GM23338 (cell line): ENCODE measurements at regions not wholly inside any gene's neighbourhood (a gene's known extent, or its start where the extent isn't known, plus 50 kb on each side); places are given as distances from the start of the nearest gene placed in this dataset.

Source experiments
- ATAC-seq: fragments of 200-7000 bp; cut with Tn5 transposase; 3 replicates; pipeline ENCODE4 v1.9.1; 2020
- DNase-seq: peaks from one replicate; pipeline ENCODE4 v3.0.0-alpha.2; 2015; ENCODE audit warnings: low spot score
- H2AFZ ChIP-seq: fragments of 200-600 bp; sonication (generic); 2 replicates; pipeline ENCODE4 v1.8.0; 2016; ENCODE audit warnings: antibody characterized with exemption, mild to moderate bottlenecking, moderate library complexity
- H3F3A ChIP-seq: fragments of 200-600 bp; sonication (generic); replicated peaks from 2 replicates; pipeline ENCODE4 v1.8.0; 2017; ENCODE audit warnings: antibody characterized with exemption, mixed run types, low read depth
- H3K27ac ChIP-seq: fragments of 200-600 bp; sonication (generic); 2 replicates; pipeline ENCODE4 v1.6.1; 2016; ENCODE audit warnings: low read depth
- H3K27me3 ChIP-seq: fragments of 200-600 bp; sonication (generic); 2 replicates; pipeline ENCODE4 v1.8.0; 2016; ENCODE audit warnings: mild to moderate bottlenecking, mixed run types, moderate library complexity; ENCODE audit not compliant: insufficient read depth
- H3K36me3 ChIP-seq: fragments of 200-600 bp; sonication (generic); 2 replicates; pipeline ENCODE4 v1.8.0; 2016; ENCODE audit warnings: mild to moderate bottlenecking; ENCODE audit not compliant: insufficient read depth
- H3K4me1 ChIP-seq: fragments of 200-600 bp; sonication (generic); 2 replicates; pipeline ENCODE4 v1.8.0; 2016; ENCODE audit warnings: mild to moderate bottlenecking, moderate library complexity; ENCODE audit not compliant: insufficient read depth
- H3K4me2 ChIP-seq: fragments of 200-600 bp; sonication (generic); 2 replicates; pipeline ENCODE4 v1.7.1; 2017; ENCODE audit warnings: mixed run types
- H3K4me3 ChIP-seq: fragments of 200-600 bp; sonication (generic); 2 replicates; pipeline ENCODE4 v1.6.1; 2016; ENCODE audit warnings: mixed run types
- H3K79me2 ChIP-seq: fragments of 200-600 bp; sonication (generic); replicated peaks from 2 replicates; pipeline ENCODE4 v1.8.0; 2017; ENCODE audit warnings: mild to moderate bottlenecking; ENCODE audit not compliant: insufficient read depth
- H3K9me2 ChIP-seq: fragments of 200-600 bp; sonication (generic); 2 replicates; pipeline ENCODE4 v1.8.0; 2017; ENCODE audit not compliant: insufficient read depth
- H4K20me1 ChIP-seq: fragments of 200-600 bp; sonication (generic); replicated peaks from 2 replicates; pipeline ENCODE4 v1.8.0; 2017; ENCODE audit warnings: mild to moderate bottlenecking; ENCODE audit not compliant: insufficient read depth
- H3K27ac Mint-ChIP-seq: 2 replicates; pipeline ENCODE4 v1.8.0; 2020; ENCODE audit warnings: inconsistent platforms, mild to moderate bottlenecking, moderate library complexity, mixed read lengths
- H3K27me3 Mint-ChIP-seq: 3 replicates; pipeline ENCODE4 v1.8.0; 2022; ENCODE audit warnings: low read depth, mild to moderate bottlenecking, moderate library complexity, mixed read lengths, inconsistent platforms; ENCODE audit not compliant: insufficient read depth, poor library complexity
- H3K36me3 Mint-ChIP-seq: 3 replicates; pipeline ENCODE4 v1.8.0; 2021; ENCODE audit warnings: low read depth, mild to moderate bottlenecking, inconsistent platforms, moderate library complexity, mixed read lengths
- H3K4me1 Mint-ChIP-seq: 3 replicates; pipeline ENCODE4 v1.8.0; 2020; ENCODE audit warnings: mild to moderate bottlenecking, inconsistent platforms, mixed read lengths
- H3K4me3 Mint-ChIP-seq: 3 replicates; pipeline ENCODE4 v1.8.0; 2021; ENCODE audit warnings: moderate library complexity, mild to moderate bottlenecking, inconsistent platforms, mixed read lengths
- H3K9me3 Mint-ChIP-seq: 3 replicates; pipeline ENCODE4 v1.8.0; 2020; ENCODE audit warnings: moderate library complexity, mild to moderate bottlenecking, inconsistent platforms, mixed read lengths
- CREB1 ChIP-seq: fragments of 250-450 bp; sonication (Bioruptor Pico); IDR thresholded peaks from 2 replicates; pipeline ENCODE4 v1.5.0; 2020; ENCODE audit warnings: low read depth, mild to moderate bottlenecking, moderate library complexity
- EZH2 ChIP-seq: fragments of 200-600 bp; sonication (generic); IDR thresholded peaks from one replicate; pipeline ENCODE4 v1.8.0; 2017; ENCODE audit warnings: antibody characterized with exemption, mild to moderate bottlenecking, low read depth; ENCODE audit not compliant: unreplicated experiment
- EZH2phosphoT487 ChIP-seq: fragments of 200-600 bp; sonication (generic); IDR thresholded peaks from one replicate; pipeline ENCODE4 v1.8.1; 2018; ENCODE audit warnings: antibody characterized with exemption; ENCODE audit not compliant: unreplicated experiment
- JUNB ChIP-seq: IDR thresholded peaks from one replicate; pipeline ENCODE4 v1.6.1; 2016; ENCODE audit warnings: antibody characterized with exemption; ENCODE audit not compliant: unreplicated experiment
- NANOG ChIP-seq: IDR thresholded peaks from 2 replicates; pipeline ENCODE4 v1.6.1; 2016; ENCODE audit warnings: antibody characterized with exemption, borderline replicate concordance
- POLR2AphosphoS5 ChIP-seq: IDR thresholded peaks from 2 replicates; pipeline ENCODE4 v1.6.1; 2016; ENCODE audit warnings: antibody characterized with exemption, low read depth
- REST ChIP-seq: IDR thresholded peaks from one replicate; pipeline ENCODE4 v1.6.1; 2018; ENCODE audit warnings: antibody characterized with exemption; ENCODE audit not compliant: unreplicated experiment
- STAT1 ChIP-seq: IDR thresholded peaks from one replicate; pipeline ENCODE4 v1.6.1; 2016; ENCODE audit warnings: antibody characterized with exemption; ENCODE audit not compliant: unreplicated experiment
- ZNF114 ChIP-seq: fragments of 250-450 bp; sonication (Bioruptor Pico); IDR thresholded peaks from 2 replicates; pipeline ENCODE4 v1.5.0; 2020; ENCODE audit warnings: mild to moderate bottlenecking, moderate library complexity

DNA sequence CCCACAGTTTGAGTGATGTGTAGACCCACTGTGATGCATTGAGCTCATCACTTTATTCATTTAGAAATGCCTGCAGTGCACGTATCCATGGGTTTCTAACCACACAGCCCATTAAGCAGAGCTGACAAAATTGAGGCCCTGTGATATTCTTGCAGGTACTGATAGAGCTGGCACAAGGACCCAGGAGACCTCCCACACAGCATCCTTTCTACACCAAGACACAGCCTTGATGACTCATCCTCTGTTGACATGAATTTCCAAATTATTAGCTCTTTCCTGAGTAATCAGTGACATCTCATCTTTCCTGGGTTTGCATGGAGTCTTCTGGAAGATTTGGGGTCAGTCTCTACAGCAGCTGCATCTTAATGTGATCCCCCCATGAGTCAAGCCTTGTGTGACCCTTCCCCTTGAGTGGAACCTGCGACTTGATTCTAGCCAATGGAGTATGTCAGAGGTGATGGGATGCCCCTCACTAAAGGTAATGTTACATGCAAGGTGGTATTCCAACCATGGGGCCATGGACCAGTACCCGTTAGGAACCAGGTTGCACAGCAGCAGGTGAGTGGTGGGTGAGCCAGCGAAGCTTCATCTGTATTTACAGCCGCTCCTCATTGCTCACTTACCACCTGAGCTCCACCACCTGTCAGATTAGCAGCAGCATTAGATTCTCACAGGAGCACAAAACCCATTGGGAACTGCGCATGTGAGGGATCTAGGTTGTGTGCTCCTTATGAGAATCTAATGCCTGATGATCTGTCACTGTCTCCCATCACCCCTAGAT is 181.1 kb upstream of the ARL4C start:
- H3K9me2 ChIP-seq = peaks cover 19% of the 10 kb centered on the region
- TF ChIP-seq CREB1 (CRISPR knock-in tag) (no peak), POLR2AphosphoS5 (no peak), NANOG (no peak), ZNF114 (CRISPR knock-in tag) (no peak), STAT1 (no peak), JUNB (no peak), EZH2 (no peak)
- H3K36me3 Mint-ChIP-seq = peaks cover 16% of the 10 kb centered on the region
- H3K27ac Mint-ChIP-seq = no peak overlapping the region
- H4K20me1 ChIP-seq = no peaks in the 10 kb centered on the region
- no peaks in the 10 kb centered on the region for H3K36me3 ChIP-seq
- H3K4me3 ChIP-seq = no peak overlapping the region
- H3K27me3 Mint-ChIP-seq = peaks cover 10% of the 10 kb centered on the region
- H2AFZ ChIP-seq = no peak overlapping the region
- no peak overlapping the region for H3K4me3 Mint-ChIP-seq
- peak overlapping the region; percentile 28; the same call in 1 of the 2 replicates for H3K4me2 ChIP-seq
- H3F3A ChIP-seq = peaks cover 14% of the 10 kb centered on the region; the same call in 1 of the 2 replicates
- H3K9me3 Mint-ChIP-seq = peaks cover 18% of the 10 kb centered on the region
- H3K4me1 ChIP-seq = peaks cover 22% of the 10 kb centered on the region
- ATAC-seq (no peak), DNase-seq (no peak)
- H3K79me2 ChIP-seq = no peaks in the 10 kb centered on the region
- peaks cover 42% of the 10 kb centered on the region for H3K4me1 Mint-ChIP-seq
- peak overlapping the region; percentile 76; the same call in 1 of the 2 replicates for H3K27ac ChIP-seq
- H3K27me3 ChIP-seq = no peaks in the 10 kb centered on the region

DNA sequence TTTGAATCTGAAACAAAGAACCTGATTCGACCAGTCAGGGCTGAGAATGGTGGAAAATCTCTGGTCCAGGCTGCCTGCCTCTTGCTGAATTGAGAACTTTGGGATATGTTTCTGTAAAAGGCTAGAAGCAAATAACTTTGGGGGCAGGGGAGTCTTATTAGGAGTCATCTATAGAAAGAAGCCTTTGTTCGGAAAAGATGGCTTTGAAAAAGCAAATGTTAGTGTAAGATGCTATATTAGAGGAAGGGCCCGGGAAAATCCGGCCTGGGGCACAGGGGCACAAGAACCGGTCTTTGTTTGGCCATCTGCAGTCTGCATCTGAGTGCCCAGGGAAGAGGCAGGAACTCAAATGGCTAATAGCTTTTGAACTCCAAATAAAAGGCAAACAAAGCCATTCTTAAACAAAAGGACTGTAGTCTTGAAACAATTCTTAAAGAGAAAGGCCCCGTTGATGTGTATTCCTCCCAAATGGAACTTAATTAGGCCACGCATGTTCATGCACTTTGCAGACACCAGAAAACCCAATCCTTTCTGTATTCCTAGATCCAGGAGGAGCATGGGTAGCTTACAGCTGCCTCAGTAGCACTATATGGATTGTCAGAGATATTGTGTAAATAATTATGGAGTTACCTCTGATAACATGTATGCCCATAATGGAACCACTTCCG is 180.0 kb upstream of the ARL4C start:
- Histone ChIP-seq H3K4me3 (no peak overlapping the region), H3K4me1 (peaks cover 22% of the 10 kb centered on the region), H3K36me3 (no peaks in the 10 kb centered on the region), H3K27ac (peak overlapping the region; percentile 76), H3K4me2 (peak overlapping the region; percentile 28; the same call in 1 of the 2 replicates), H3K9me2 (peaks cover 21% of the 10 kb centered on the region), H3F3A (peaks cover 14% of the 10 kb centered on the region; the same call in 1 of the 2 replicates), H3K79me2 (no peaks in the 10 kb centered on the region), H4K20me1 (no peaks in the 10 kb centered on the region), H3K27me3 (no peaks in the 10 kb centered on the region), H2AFZ (no peak overlapping the region)
- TF ChIP-seq JUNB = no peak
- TF ChIP-seq NANOG = peak; percentile 69
- TF ChIP-seq CREB1 (CRISPR knock-in tag) = no peak
- Mint-ChIP-seq H3K27me3 (peaks cover 9% of the 10 kb centered on the region), H3K36me3 (peaks cover 16% of the 10 kb centered on the region), H3K4me3 (no peak overlapping the region), H3K27ac (no peak overlapping the region; the same call in 1 of the 2 replicates), H3K4me1 (peaks cover 31% of the 10 kb centered on the region), H3K9me3 (peaks cover 18% of the 10 kb centered on the region)
- DNase-seq (peak; percentile 65), ATAC-seq (peak; percentile 79)

DNA sequence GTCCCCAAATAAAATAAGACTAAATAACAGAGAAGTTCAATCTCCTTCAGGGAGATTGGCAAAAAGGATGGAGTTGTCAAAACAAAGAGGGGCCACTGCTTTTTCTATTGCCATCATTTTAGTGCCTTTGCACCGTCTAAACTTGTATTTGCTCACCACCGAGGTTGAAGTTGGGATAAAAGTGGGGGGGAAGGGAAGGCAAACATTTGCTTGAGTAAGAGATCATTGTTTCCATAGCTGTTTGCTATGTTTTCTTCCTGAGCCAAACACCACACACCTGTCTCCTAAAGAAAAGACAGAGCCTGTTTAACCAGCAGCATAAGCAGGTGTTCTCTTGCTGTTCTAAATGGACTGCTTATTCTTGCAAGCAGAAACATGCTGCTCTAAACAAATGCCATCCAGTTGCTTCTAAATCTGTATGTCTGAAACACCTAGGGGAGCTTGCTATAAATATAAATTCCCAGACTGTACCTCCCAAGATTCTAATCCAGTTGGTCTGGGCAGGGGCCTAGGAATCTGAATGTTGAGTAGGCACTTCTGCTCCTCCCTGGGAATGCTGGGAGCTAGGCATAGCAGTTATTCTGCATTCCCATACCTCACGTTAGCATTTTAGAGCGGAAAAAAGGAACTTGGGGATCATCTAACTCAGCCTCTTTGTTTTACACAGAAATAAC is 179.4 kb upstream of the ARL4C start:
- Histone ChIP-seq H3K4me3 (no peak overlapping the region), H4K20me1 (no peaks in the 10 kb centered on the region), H3K36me3 (no peaks in the 10 kb centered on the region), H3K9me2 (peaks cover 21% of the 10 kb centered on the region), H3K4me2 (peak overlapping the region; percentile 28), H2AFZ (peak overlapping the region; percentile 80; the same call in 1 of the 2 replicates), H3K27ac (peak overlapping the region; percentile 76), H3K4me1 (peaks cover 22% of the 10 kb centered on the region), H3K27me3 (no peaks in the 10 kb centered on the region), H3F3A (peaks cover 14% of the 10 kb centered on the region; the same call in 1 of the 2 replicates), H3K79me2 (no peaks in the 10 kb centered on the region)
- Mint-ChIP-seq H3K36me3 (peaks cover 16% of the 10 kb centered on the region), H3K27me3 (peaks cover 10% of the 10 kb centered on the region), H3K9me3 (peaks cover 18% of the 10 kb centered on the region), H3K27ac (no peak overlapping the region), H3K4me1 (peaks cover 31% of the 10 kb centered on the region), H3K4me3 (no peak overlapping the region)
- ATAC-seq (peak; percentile 27; the same call in 2 of the 3 replicates), DNase-seq (peak; percentile 61)
- TF ChIP-seq REST (no peak), EZH2phosphoT487 (no peak)
